Astrocyte of the spinal cord (primary cell): ENCODE measurements at regions not wholly inside any gene's neighbourhood (a gene's known extent, or its start where the extent isn't known, plus 50 kb on each side); places are given as distances from the start of the nearest gene placed in this dataset.

Experiments
- DNase-seq: peaks from one replicate; pipeline ENCODE4 v3.0.0; 2011; ENCODE audit warnings: low read depth, low spot score
- H3K4me3 ChIP-seq: 2 replicates; pipeline ENCODE4 v1.5.1; 2011; ENCODE audit warnings: low read depth, mild to moderate bottlenecking, low read length, moderate library complexity
- in situ Hi-C: cut with HindIII; loops from 2 replicates; pipeline ENCODE4 v1.10.0; 2017; ENCODE audit warnings: low sequenced_read_pairs
- TF ChIP-seq, protein P1 (sequence below): IDR thresholded peaks from 2 replicates; pipeline ENCODE4 v1.5.1; 2012; ENCODE audit warnings: low read depth, mild to moderate bottlenecking, low read length, inconsistent platforms

- DNase-seq = no peak
- in situ Hi-C loops = no loop called here
- TF ChIP-seq, protein P1, sequence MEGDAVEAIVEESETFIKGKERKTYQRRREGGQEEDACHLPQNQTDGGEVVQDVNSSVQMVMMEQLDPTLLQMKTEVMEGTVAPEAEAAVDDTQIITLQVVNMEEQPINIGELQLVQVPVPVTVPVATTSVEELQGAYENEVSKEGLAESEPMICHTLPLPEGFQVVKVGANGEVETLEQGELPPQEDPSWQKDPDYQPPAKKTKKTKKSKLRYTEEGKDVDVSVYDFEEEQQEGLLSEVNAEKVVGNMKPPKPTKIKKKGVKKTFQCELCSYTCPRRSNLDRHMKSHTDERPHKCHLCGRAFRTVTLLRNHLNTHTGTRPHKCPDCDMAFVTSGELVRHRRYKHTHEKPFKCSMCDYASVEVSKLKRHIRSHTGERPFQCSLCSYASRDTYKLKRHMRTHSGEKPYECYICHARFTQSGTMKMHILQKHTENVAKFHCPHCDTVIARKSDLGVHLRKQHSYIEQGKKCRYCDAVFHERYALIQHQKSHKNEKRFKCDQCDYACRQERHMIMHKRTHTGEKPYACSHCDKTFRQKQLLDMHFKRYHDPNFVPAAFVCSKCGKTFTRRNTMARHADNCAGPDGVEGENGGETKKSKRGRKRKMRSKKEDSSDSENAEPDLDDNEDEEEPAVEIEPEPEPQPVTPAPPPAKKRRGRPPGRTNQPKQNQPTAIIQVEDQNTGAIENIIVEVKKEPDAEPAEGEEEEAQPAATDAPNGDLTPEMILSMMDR = no peak
- no peak overlapping the region for H3K4me3 ChIP-seq
These were observed 70.5 kb upstream of the SPRY4 start for GRCh38 chr5:142395334-142395733.

DNA sequence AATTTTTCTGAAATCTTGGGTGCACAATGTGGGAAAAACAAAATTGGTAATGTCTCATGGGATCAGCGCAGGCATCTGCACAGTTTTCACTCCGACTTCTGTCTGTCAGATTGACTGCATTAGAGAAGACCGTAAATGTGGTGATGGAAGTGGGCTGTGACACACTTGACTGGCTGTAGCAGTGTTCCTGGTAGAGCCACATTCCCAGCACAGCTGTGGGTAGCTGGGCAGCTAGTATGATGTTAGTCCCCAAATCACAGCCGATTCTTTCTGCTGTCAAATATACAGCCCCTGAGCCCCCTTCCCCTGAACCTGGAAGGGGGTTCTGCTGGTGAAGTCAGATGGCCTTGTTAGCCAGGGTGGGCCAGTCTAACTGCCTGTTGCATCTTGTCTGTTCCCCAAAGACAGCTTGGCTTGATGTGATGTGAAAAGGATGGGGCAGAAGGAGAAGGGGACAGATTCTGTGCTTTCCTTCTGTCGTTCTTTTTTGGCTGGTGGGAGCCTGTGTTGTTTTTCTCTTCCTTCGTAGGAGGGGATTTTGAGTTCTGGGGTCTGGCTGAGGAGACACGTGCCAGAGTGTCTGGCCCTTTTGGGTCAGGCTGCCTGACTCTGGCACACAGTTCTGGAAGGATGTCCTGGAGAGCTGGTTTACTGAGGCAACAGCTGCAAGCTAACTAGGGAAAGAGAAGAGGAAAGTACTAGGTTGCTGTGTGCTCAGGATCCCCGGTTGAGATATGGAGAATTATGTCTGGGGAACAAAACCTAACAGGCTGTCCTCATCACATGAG lies 66.4 kb upstream of the SPRY4 start:
- in situ Hi-C loops = no loop called here
- TF ChIP-seq, protein P1 = no peak
- no peak for DNase-seq
- H3K4me3 ChIP-seq = no peak overlapping the region

- TF ChIP-seq, protein P1 = no peak
- in situ Hi-C loops = no loop called here
- no peak for DNase-seq
- no peak overlapping the region for H3K4me3 ChIP-seq
These were observed 65.5 kb upstream of the SPRY4 start for GRCh38 chr5:142390334-142390733.

GRCh38 chr5:142388696-142389095 lies 63.9 kb upstream of the SPRY4 start:
- no peak overlapping the region for H3K4me3 ChIP-seq
- in situ Hi-C loops = no loop called here
- TF ChIP-seq, protein P1 = no peak
- DNase-seq = no peak

DNA sequence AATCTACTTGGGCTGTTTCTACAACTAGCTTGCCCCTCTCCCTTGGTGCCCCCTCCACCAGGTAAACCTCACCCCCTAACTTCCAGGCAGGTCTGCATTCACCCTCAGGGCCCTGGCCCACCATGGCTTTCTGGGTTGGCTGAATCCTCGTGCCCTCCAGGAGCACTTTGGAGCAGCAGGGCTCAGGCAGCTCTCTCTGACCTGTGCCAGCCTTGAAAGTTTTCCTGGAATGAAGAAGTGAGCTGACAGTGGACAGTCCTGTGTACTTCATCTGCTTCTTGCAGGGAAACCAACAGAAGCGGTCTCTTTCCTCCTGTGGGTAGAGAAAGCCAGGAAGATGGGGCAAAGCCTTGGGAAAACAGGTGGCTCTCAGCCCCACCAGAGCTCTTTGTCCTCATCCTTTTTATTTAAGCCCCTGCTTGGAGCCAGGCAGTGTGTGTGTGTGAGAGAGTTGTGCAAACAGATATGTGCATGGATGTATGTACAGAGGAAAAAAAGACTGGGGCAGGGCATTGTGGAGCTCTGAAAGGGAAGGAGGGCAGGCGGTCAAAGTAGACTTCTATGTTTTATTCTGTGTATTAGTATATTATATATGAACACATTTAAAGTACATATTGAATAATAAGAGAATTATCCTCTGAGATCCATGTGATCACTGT lies 62.3 kb upstream of the SPRY4 start:
- TF ChIP-seq, protein P1 = no peak
- DNase-seq = no peak
- in situ Hi-C loops = no loop called here
- no peak overlapping the region for H3K4me3 ChIP-seq

DNA sequence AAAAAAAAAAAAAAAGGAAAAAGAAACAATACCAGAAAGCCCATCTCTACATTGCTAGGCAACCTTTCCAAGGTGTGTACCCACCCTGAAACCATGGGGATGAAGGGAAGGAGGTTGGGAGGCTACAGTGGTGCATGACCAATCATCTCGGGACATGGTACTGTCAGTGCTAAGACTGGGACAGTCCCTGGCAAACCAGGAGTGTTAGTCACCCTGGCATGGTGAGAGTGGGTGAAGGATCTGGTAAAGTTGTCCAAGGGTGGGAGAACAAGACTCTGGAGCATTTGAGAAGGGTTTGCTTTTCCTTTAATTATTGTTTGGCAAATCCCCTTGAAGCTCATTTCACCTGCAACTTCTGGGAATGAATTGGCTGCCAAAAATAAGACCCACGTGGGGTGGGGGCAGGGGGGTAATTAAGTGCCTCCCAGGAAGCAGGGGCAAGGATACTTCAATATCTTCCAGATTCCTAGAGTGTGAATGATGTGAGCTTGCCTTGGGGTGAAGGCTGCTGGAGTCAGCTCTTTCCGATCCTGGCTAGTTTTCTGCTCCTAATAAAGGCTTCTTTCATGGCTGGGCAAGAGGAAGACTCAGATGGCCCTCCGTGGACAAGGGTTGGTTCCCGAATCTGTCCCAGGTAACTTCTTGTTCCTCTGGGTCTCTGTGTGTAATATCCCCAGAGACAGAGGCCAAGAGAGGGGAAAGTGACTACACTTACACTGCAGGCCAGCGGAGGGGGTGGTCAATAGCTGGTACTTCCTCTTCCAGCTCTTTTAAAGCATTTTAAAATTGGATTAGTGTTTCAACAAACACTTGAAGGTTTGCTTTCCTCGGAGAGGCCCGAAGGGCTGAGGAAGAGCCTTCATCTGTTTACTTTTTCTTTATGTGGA lies 61.6 kb upstream of the SPRY4 start:
- DNase-seq = no peak
- TF ChIP-seq, protein P1 = no peak
- no peak overlapping the region for H3K4me3 ChIP-seq
- in situ Hi-C loops = no loop called here
